ENCODE measurements at regions not wholly inside any gene's neighbourhood (a gene's known extent, or its start where the extent isn't known, plus 50 kb on each side); places are given as distances from the start of the nearest gene placed in this dataset.

DNA sequence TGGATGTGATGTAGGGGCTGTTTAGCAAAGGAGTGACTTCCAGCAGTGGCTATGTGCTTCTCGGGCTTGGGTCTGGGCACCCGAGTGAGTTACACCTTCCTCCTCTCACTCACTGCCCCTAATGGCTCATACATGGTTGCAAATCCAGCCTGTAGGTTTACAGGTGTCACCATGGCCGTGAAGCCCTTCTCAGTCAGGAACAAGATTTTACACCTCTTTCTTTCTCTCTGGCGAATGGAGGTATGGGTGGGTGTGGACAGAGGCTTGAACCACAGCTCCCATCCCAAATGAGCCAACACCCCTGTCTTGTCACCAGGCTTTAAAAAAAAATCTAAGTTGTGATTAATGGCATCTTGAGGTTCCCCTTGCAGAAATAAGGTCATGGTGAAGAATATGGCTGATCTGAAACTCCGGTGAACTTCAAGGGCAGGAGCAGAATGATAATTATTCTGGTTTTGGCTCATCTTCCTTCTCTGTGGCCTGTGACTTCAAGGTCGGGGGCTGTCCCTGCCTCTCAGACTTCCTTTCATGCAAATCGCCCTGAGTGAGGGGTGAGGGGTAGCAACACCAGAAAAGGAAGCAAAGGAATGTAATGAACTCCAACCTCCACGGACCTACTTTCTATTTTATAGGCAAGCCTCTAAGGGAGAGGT, 331.2 kb downstream of the MAF start:
- POLR2A ChIA-PET, result no interaction called here

DNA sequence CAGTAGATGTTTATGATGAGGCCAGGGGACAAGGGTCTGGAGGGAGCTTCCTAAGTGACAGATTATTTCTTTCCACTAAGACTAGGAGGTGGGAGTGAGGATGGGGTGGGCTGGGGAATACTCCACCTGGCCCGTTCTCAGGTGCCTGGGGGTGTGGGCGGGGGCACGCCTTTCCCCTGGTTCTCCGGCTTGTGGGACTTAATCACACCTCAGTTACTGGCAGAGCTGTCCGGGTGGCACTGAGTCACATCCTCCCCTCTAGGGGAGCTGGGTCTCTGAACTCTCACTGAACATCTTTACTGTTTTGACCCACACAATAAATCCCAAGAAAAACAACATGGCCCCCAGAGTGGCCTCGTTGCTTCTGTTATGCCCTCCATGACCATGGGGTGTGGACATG, 332.8 kb downstream of the MAF start:
- DNase-seq (no peak), ATAC-seq (replicated peaks in 1 of 4) (no peak)
- Mint-ChIP-seq H3K27me3 (peaks cover 6 to 33% of the 10 kb centered on the region in 2 donors), H3K36me3 (no peaks in the 10 kb centered on the region), H3K4me1 (peaks cover 54 to 65% (median 64%) of the 10 kb centered on the region in 3 donors), H3K4me3 (peak overlapping the region in 1 of 3 donors; percentile 19), H3K9me3 (no peaks in the 10 kb centered on the region), H3K27ac (peak overlapping the region; percentile 53 to 72)
- Histone ChIP-seq H3K9me3 (no peaks in the 10 kb centered on the region), H3K4me3 (ENCODE audit: control insufficient read depth in 1 of 2, extremely low read depth in 1 of 2, low read length in 1 of 2) (no peak overlapping the region), H3K4me1 (ENCODE audit: control insufficient read depth in 1 of 2, extremely low read depth in 1 of 2, insufficient read depth in 2 of 2, low read length in 2 of 2) (peaks cover 36 to 58% of the 10 kb centered on the region in 2 experiments), H3K27ac (ENCODE audit: low read length) (no peak overlapping the region), H3K27me3 (replicated peaks in 1 of 2; ENCODE audit: control insufficient read depth in 2 of 2, extremely low read depth in 1 of 2, insufficient read depth in 2 of 2, low read length in 1 of 2) (peaks cover 0 to 5% of the 10 kb centered on the region in 2 experiments), H3K36me3 (ENCODE audit: control insufficient read depth in 2 of 2, extremely low read depth in 1 of 2, insufficient read depth in 1 of 2, low read length in 1 of 2) (no peaks in the 10 kb centered on the region)
- ChIA-PET CTCF (interaction anchor here in 1 of 2 donors (0.6 kb wide), 1 partner anchor 15 kb away, joined by 3 read pairs; no protein-coding TSS in a partner anchor), POLR2A (no interaction called here)
- 14% methylated on average over 1 of the region's 6 CpGs for WGBS (ENCODE audit: insufficient coverage)

More for the DNA sequence above, 331.2 kb downstream of the MAF start:
- Mint-ChIP-seq H3K9me3 (no peaks in the 10 kb centered on the region), H3K27me3 (peaks cover 6 to 18% of the 10 kb centered on the region in 2 donors), H3K27ac (peak overlapping the region; percentile 71 to 87), H3K4me3 (peak overlapping the region; percentile 13 to 65 (median 64)), H3K36me3 (no peaks in the 10 kb centered on the region), H3K4me1 (peaks cover 63 to 77% (median 73%) of the 10 kb centered on the region in 3 donors)
- ATAC-seq (replicated peaks in 1 of 4) (peak; percentile 20 to 41 (median 23)), DNase-seq (peak in 12 of 35 experiments; percentile 8 to 58 (median 15))
- H3K4me3 ChIP-seq (ENCODE audit: control insufficient read depth in 1 of 2, extremely low read depth in 1 of 2, low read length in 1 of 2), result peak overlapping the region in 1 of 2 donors; percentile 49
- CTCF ChIA-PET, result interaction anchor here in 1 of 2 donors (1.0 kb wide), 1 partner anchor 9 kb away, joined by 3 read pairs; no protein-coding TSS in a partner anchor
- H3K4me1 ChIP-seq (ENCODE audit: control insufficient read depth in 1 of 2, extremely low read depth in 1 of 2, insufficient read depth in 2 of 2, low read length in 2 of 2), result peaks cover 39 to 67% of the 10 kb centered on the region in 2 experiments
- H3K27me3 ChIP-seq (replicated peaks in 1 of 2; ENCODE audit: control insufficient read depth in 2 of 2, extremely low read depth in 1 of 2, insufficient read depth in 2 of 2, low read length in 1 of 2), result peaks cover 0 to 5% of the 10 kb centered on the region in 2 experiments
- H3K36me3 ChIP-seq (ENCODE audit: control insufficient read depth in 2 of 2, extremely low read depth in 1 of 2, insufficient read depth in 1 of 2, low read length in 1 of 2), result no peaks in the 10 kb centered on the region
- no peaks in the 10 kb centered on the region for H3K9me3 ChIP-seq
- WGBS (ENCODE audit: insufficient coverage), result 0% methylated on average over 2 of the region's 8 CpGs
- H3K27ac ChIP-seq (ENCODE audit: low read length), result peak overlapping the region; percentile 14

DNA sequence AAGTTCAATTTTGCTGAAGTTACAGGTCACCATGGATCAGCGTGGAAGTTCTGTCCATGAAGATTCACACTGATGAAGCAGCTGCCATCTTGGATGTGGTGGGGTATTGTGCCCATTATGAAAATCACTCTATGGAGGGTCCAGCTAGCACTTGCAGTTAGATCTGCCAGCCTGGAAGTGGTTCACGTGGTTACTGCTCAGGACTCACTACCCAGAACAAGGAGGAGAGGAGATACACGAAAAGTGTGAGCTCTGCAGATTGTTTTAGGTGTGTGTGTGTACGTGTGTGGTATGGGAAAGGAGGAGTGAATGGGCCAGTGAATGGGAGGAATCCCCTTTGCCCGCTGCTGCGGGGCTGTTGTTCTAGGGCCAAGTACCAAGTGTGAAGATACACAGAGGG, 333.4 kb downstream of the MAF start:
- peak overlapping the region in 1 of 3 donors; percentile 19 for H3K4me3 Mint-ChIP-seq
- 81% methylated on average over 5 of the region's 6 CpGs for WGBS (ENCODE audit: insufficient coverage)

DNA sequence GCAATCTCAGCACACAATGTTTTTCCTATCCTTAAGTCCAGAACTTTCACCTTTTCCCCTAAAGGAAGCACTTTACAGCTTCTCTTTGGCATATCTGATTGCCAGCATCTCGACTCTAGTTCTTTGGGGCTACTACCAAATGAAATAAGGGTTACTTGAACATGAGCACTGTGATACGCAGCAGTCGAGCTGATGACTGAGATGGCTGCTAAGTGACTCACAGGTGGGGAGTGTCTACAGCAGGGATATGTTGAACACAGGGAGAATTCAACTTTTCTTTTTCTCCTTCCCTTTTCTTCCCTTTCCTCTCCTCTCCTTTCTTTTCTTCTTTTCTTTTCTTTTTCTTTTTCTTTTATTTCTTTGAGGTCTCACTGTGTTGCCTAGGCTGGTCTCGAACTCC, 334.8 kb downstream of the MAF start:
- Mint-ChIP-seq H3K4me1 (peaks cover 37 to 46% (median 44%) of the 10 kb centered on the region in 3 donors), H3K4me3 (no peak overlapping the region), H3K9me3 (no peaks in the 10 kb centered on the region), H3K27me3 (peaks cover 6 to 40% of the 10 kb centered on the region in 2 donors), H3K36me3 (no peaks in the 10 kb centered on the region), H3K27ac (no peak overlapping the region)
- Histone ChIP-seq H3K27ac (ENCODE audit: low read length) (no peak overlapping the region), H3K9me3 (no peaks in the 10 kb centered on the region), H3K27me3 (replicated peaks in 1 of 2; ENCODE audit: control insufficient read depth in 2 of 2, extremely low read depth in 1 of 2, insufficient read depth in 2 of 2, low read length in 1 of 2) (peaks cover 0 to 5% of the 10 kb centered on the region in 2 experiments), H3K4me3 (ENCODE audit: control insufficient read depth in 1 of 2, extremely low read depth in 1 of 2, low read length in 1 of 2) (no peak overlapping the region), H3K4me1 (ENCODE audit: control insufficient read depth in 1 of 2, extremely low read depth in 1 of 2, insufficient read depth in 2 of 2, low read length in 2 of 2) (peaks cover 28 to 48% of the 10 kb centered on the region in 2 experiments), H3K36me3 (ENCODE audit: control insufficient read depth in 2 of 2, extremely low read depth in 1 of 2, insufficient read depth in 1 of 2, low read length in 1 of 2) (no peaks in the 10 kb centered on the region)
- 80% methylated on average over 1 of the region's 4 CpGs for WGBS (ENCODE audit: insufficient coverage)
- no peak for ATAC-seq (replicated peaks in 1 of 4)
- DNase-seq, result no peak
- CTCF ChIA-PET, result interaction anchor here in 1 of 2 donors (0.7 kb wide), 1 partner anchor 429 kb away, joined by 3 read pairs; no protein-coding TSS in a partner anchor
- POLR2A ChIA-PET, result interaction anchor here in 1 of 2 donors (0.7 kb wide), 1 partner anchor 488 kb away, joined by 5 read pairs; no protein-coding TSS in a partner anchor

More for the DNA sequence above, 333.4 kb downstream of the MAF start:
- Histone ChIP-seq H3K9me3 (no peaks in the 10 kb centered on the region), H3K4me3 (ENCODE audit: control insufficient read depth in 1 of 2, extremely low read depth in 1 of 2, low read length in 1 of 2) (no peak overlapping the region), H3K27ac (ENCODE audit: low read length) (no peak overlapping the region), H3K4me1 (ENCODE audit: control insufficient read depth in 1 of 2, extremely low read depth in 1 of 2, insufficient read depth in 2 of 2, low read length in 2 of 2) (peaks cover 34 to 51% of the 10 kb centered on the region in 2 experiments), H3K36me3 (ENCODE audit: control insufficient read depth in 2 of 2, extremely low read depth in 1 of 2, insufficient read depth in 1 of 2, low read length in 1 of 2) (no peaks in the 10 kb centered on the region), H3K27me3 (replicated peaks in 1 of 2; ENCODE audit: control insufficient read depth in 2 of 2, extremely low read depth in 1 of 2, insufficient read depth in 2 of 2, low read length in 1 of 2) (peaks cover 0 to 5% of the 10 kb centered on the region in 2 experiments)
- H3K9me3 Mint-ChIP-seq, result no peaks in the 10 kb centered on the region
- DNase-seq, result no peak
- peaks cover 48 to 58% (median 57%) of the 10 kb centered on the region in 3 donors for H3K4me1 Mint-ChIP-seq
- no peaks in the 10 kb centered on the region for H3K36me3 Mint-ChIP-seq
- no peak for ATAC-seq (replicated peaks in 1 of 4)
- CTCF ChIA-PET, result interaction anchor here (0.5 to 0.6 kb wide), 2 partner anchors 562 to 1258 kb away, joined by 3 read pairs; no protein-coding TSS in a partner anchor
- peak overlapping the region in 1 of 2 donors; percentile 57 for H3K27ac Mint-ChIP-seq
- POLR2A ChIA-PET, result interaction anchor here in 1 of 2 donors (0.7 kb wide), 1 partner anchor 1039 kb away, joined by 3 read pairs; no protein-coding TSS in a partner anchor
- H3K27me3 Mint-ChIP-seq, result peaks cover 6 to 39% of the 10 kb centered on the region in 2 donors

DNA sequence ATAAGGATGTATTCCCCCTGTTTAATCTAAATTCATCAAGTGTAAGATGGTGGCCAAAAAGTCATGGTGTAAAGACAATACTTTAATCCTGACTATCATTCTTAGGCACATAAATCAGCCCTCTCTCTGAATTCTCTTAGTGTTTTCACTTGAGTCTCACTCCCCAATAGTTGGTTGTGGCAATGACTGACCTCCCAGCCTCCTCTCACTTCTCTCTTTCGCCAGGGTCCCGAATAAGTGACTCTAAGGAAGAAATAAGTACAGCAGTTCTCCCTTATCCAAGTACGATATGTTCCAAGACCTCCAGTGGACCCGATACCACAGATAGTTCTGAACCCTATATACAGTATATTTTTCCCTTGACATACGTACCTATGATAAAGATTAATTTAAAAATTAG, 335.3 kb downstream of the MAF start:
- Mint-ChIP-seq H3K9me3 (no peaks in the 10 kb centered on the region), H3K4me3 (no peak overlapping the region), H3K36me3 (no peaks in the 10 kb centered on the region), H3K4me1 (peaks cover 32 to 42% (median 39%) of the 10 kb centered on the region in 3 donors), H3K27ac (no peak overlapping the region), H3K27me3 (peaks cover 6 to 40% of the 10 kb centered on the region in 2 donors)
- CTCF ChIA-PET, result interaction anchor here in 1 of 2 donors (1.3 kb wide), 1 partner anchor 68 kb away, joined by 3 read pairs; no protein-coding TSS in a partner anchor
- POLR2A ChIA-PET, result no interaction called here
- H3K4me3 ChIP-seq (ENCODE audit: control insufficient read depth in 1 of 2, extremely low read depth in 1 of 2, low read length in 1 of 2), result no peak overlapping the region
- H3K4me1 ChIP-seq (ENCODE audit: control insufficient read depth in 1 of 2, extremely low read depth in 1 of 2, insufficient read depth in 2 of 2, low read length in 2 of 2), result peaks cover 23 to 43% of the 10 kb centered on the region in 2 experiments
- no peaks in the 10 kb centered on the region for H3K9me3 ChIP-seq
- no peak overlapping the region for H3K27ac ChIP-seq (ENCODE audit: low read length)
- H3K36me3 ChIP-seq (ENCODE audit: control insufficient read depth in 2 of 2, extremely low read depth in 1 of 2, insufficient read depth in 1 of 2, low read length in 1 of 2), result no peaks in the 10 kb centered on the region
- no peak for ATAC-seq (replicated peaks in 1 of 4)
- H3K27me3 ChIP-seq (replicated peaks in 1 of 2; ENCODE audit: control insufficient read depth in 2 of 2, extremely low read depth in 1 of 2, insufficient read depth in 2 of 2, low read length in 1 of 2), result peaks cover 0 to 5% of the 10 kb centered on the region in 2 experiments
- no CpG with 5 or more reads among the region's 5 CpGs for WGBS (ENCODE audit: insufficient coverage)
- DNase-seq, result no peak

DNA sequence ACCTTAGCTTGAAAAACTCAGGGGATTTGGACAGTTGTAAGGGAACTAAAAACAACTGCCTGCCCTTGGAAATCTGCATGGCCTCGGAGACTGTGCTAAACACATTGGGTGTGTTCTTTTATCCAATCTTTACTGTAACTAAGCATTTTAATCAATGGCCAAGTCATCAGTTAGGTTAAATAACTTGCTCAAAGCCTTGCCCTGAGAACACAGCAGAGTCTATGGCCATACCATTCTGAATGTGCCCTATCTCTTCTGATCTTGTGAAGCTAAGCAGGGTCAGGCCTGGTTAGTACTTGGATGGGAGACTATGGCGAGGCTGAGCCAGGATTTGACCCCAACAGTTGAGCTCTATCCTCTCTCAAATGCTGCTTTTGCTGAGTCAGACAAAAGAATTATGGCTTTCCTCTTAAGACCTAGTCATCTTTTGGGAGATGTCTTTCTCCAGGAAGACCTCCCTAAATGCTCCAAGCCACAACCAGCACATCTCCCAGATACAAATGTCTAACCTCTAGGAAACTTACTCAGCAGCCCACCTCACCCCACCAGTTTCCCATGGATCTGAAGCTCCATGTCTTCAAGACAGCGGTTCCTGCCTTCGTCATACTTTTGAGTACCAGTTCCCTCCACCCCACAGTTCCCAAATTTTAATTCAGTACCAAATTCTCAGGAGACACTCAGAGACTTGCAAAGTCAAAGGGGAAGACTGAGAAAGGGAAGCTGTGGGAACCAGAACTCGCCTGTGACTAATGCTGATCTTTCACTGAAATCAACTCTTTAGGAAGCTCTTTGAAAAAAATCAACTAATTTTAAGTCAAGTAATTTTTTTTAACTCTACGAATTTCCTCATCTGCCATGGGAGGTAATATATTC, 336.1 kb downstream of the MAF start:
- H3K36me3 Mint-ChIP-seq, result no peaks in the 10 kb centered on the region
- no peak for ATAC-seq (replicated peaks in 1 of 4)
- DNase-seq, result no peak
- Histone ChIP-seq H3K4me1 (ENCODE audit: control insufficient read depth in 1 of 2, extremely low read depth in 1 of 2, insufficient read depth in 2 of 2, low read length in 2 of 2) (peaks cover 16 to 35% of the 10 kb centered on the region in 2 experiments), H3K4me3 (ENCODE audit: control insufficient read depth in 1 of 2, extremely low read depth in 1 of 2, low read length in 1 of 2) (no peak overlapping the region), H3K27ac (ENCODE audit: low read length) (no peak overlapping the region), H3K27me3 (replicated peaks in 1 of 2; ENCODE audit: control insufficient read depth in 2 of 2, extremely low read depth in 1 of 2, insufficient read depth in 2 of 2, low read length in 1 of 2) (peaks cover 0 to 5% of the 10 kb centered on the region in 2 experiments), H3K9me3 (no peaks in the 10 kb centered on the region), H3K36me3 (ENCODE audit: control insufficient read depth in 2 of 2, extremely low read depth in 1 of 2, insufficient read depth in 1 of 2, low read length in 1 of 2) (no peaks in the 10 kb centered on the region)
- H3K27me3 Mint-ChIP-seq, result peaks cover 6 to 47% of the 10 kb centered on the region in 2 donors
- H3K27ac Mint-ChIP-seq, result no peak overlapping the region
- H3K9me3 Mint-ChIP-seq, result no peaks in the 10 kb centered on the region
- ChIA-PET POLR2A (no interaction called here), CTCF (interaction anchor here (0.6 to 1.3 kb wide), 3 partner anchors 22 to 338 kb away, joined by 3 to 7 read pairs (median 5); no protein-coding TSS in a partner anchor)
- WGBS (ENCODE audit: insufficient coverage), result 100% methylated on average over 1 of the region's 6 CpGs
- H3K4me3 Mint-ChIP-seq, result no peak overlapping the region
- peaks cover 24 to 35% (median 32%) of the 10 kb centered on the region in 3 donors for H3K4me1 Mint-ChIP-seq
